ENCODE measurements at regions not wholly inside any gene's neighbourhood (a gene's known extent, or its start where the extent isn't known, plus 50 kb on each side); places are given as distances from the start of the nearest gene placed in this dataset.

GRCh38 chr9:38254151-38254550 lies 138.4 kb upstream of the ALDH1B1 start:
- no peak for TF ChIP-seq EZH2 (IDR thresholded peaks at IDR 0.05; ENCODE audit: low read length, missing control alignments)
- no peak for TF ChIP-seq CTCF (conservative IDR thresholded peaks at IDR 0.05 in 1 of 2, IDR thresholded peaks at IDR 0.05 in 1 of 2; ENCODE audit: low read depth in 1 of 2, low read length in 2 of 2)
